OCI-LY1 (cell line): ENCODE measurements at regions not wholly inside any gene's neighbourhood (a gene's known extent, or its start where the extent isn't known, plus 50 kb on each side); places are given as distances from the start of the nearest gene placed in this dataset.

Source experiments
- EZH2 ChIP-seq: fragments of 200-600 bp; sonication (generic), shearing (Covaris generic); IDR thresholded peaks from 2 replicates; pipeline ENCODE4 v1.8.0; 2017; ENCODE audit warnings: borderline replicate concordance, mixed run types, mild to moderate bottlenecking, antibody characterized with exemption, low read length, moderate library complexity, mixed read lengths
- TF ChIP-seq, protein P1 (sequence below): fragments of 200-600 bp; sonication (generic), shearing (Covaris generic); IDR thresholded peaks from 2 replicates; pipeline ENCODE4 v1.5.1; 2017; ENCODE audit warnings: mild to moderate bottlenecking, antibody characterized with exemption, low read length, moderate library complexity, mixed read lengths

DNA sequence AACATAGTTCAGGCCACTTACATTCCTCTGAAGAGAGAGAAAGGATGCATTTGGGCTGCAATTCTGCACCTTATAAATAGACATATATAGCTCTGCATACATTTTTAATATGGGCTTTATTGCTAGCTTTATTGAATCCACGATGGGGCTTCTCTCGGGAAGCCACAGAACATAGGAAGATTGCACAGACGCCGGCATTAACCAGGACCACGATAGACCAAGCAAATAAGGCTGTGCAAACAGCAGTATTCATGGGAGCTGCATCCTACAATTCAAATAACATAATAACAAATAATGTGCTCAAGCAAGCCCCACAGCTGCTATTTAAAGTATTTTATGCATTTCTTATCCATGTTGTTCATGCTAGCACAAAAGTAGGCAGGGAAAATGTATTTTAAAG is 432.3 kb downstream of the TMEM114 start:
- TF ChIP-seq, protein P1, sequence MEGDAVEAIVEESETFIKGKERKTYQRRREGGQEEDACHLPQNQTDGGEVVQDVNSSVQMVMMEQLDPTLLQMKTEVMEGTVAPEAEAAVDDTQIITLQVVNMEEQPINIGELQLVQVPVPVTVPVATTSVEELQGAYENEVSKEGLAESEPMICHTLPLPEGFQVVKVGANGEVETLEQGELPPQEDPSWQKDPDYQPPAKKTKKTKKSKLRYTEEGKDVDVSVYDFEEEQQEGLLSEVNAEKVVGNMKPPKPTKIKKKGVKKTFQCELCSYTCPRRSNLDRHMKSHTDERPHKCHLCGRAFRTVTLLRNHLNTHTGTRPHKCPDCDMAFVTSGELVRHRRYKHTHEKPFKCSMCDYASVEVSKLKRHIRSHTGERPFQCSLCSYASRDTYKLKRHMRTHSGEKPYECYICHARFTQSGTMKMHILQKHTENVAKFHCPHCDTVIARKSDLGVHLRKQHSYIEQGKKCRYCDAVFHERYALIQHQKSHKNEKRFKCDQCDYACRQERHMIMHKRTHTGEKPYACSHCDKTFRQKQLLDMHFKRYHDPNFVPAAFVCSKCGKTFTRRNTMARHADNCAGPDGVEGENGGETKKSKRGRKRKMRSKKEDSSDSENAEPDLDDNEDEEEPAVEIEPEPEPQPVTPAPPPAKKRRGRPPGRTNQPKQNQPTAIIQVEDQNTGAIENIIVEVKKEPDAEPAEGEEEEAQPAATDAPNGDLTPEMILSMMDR, result no peak
- TF ChIP-seq EZH2, result no peak
